LNCAP (cell line): ENCODE measurements at regions not wholly inside any gene's neighbourhood (a gene's known extent, or its start where the extent isn't known, plus 50 kb on each side); places are given as distances from the start of the nearest gene placed in this dataset.

Experiments
- TF ChIP-seq, protein P1 (sequence below): fragments of 450-650 bp; IDR thresholded peaks from 2 replicates; pipeline ENCODE4 v1.5.1; 2017; ENCODE audit warnings: mild to moderate bottlenecking

DNA sequence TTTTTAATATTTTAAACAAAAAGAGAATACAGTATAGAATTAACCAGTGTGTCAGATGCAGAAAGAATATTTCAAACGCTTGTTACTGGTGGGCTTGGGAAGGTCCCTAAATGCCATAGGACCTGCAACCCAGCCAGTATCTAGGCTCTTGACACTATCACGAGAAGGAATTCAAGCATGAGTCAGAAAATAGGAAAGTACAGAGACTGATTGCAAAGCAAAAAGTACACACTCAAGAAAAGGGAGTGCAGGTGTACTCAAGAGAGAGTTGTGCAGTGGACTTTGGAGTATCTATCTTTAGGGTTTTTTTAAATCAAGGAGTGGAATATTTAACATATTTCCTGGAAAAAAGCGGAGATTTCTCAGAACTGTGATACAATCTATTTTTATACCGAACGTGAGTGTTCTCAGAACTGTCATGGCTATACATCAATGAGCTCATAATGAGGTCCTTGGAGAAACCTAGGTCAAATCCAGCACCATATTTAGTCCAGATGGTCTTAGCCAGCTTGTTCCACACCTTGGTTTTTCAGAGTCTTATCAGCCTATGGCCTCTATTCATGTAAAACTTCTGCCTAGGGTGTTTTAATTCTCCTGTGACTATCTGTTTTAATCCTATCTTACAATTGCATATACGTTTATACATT is 291.8 kb upstream of the FAT4 start:
- TF ChIP-seq, protein P1, sequence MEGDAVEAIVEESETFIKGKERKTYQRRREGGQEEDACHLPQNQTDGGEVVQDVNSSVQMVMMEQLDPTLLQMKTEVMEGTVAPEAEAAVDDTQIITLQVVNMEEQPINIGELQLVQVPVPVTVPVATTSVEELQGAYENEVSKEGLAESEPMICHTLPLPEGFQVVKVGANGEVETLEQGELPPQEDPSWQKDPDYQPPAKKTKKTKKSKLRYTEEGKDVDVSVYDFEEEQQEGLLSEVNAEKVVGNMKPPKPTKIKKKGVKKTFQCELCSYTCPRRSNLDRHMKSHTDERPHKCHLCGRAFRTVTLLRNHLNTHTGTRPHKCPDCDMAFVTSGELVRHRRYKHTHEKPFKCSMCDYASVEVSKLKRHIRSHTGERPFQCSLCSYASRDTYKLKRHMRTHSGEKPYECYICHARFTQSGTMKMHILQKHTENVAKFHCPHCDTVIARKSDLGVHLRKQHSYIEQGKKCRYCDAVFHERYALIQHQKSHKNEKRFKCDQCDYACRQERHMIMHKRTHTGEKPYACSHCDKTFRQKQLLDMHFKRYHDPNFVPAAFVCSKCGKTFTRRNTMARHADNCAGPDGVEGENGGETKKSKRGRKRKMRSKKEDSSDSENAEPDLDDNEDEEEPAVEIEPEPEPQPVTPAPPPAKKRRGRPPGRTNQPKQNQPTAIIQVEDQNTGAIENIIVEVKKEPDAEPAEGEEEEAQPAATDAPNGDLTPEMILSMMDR, result no peak

DNA sequence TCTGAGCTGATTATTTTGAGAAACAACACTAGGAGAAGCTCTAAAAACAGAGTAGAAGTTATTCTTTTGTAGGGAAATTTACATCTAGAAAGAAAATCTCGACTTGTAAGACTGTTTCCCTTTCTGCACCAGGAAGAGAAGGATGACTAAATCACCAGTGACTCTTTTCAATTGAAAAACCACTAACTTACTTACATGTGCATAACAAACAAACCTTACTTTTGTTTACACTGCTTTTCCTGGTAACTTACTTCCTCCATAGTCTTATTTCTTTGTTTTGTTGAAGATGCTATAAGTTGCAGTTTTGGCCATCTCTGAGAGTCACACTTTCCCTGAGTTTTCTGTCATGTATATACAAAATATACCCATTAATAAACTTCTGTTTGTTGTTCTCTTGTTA is 293.6 kb upstream of the FAT4 start:
- TF ChIP-seq, protein P1, result no peak

DNA sequence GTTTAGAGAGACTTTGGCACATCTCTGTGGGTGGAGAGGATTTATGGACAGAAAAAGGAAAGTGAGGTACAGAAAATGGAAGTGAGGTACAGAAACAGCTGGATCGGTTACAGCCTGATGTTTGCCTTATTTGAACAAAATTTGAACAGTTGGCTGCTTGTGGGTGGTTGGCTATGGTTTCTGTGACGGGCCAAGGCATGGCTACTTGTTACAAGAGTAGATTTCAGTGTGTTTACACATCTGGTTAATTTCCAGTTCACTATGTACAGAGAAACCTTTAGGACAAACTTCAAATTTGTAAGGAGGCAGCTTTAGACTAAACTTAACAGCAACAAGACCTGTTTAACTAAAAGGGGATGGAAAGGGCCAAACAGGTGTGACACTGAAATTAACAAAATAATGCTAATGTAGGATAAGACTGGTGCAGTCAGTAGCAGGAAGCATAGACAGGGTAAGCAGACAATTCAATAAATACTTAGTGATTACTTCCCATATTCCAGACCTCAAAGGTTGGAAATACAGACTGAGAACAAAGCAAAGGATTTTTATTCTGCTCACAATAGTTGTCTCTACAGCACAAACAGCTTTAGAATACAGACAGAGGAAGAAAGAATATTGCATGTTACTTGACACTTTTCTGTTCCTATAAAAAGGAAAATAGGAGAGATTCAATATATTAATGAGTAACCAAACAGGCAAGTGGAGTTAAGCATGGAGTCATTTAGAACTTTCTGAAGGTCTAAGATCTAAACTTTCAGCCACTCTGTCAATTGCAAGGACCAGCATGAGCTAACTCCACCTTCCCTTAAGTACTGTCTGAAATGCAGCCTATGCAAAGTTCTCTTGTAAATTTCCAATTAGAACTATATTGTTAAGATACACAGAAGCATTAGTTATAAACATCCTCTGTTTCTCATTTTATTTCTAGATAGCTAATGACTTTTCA is 294.4 kb upstream of the FAT4 start:
- TF ChIP-seq, protein P1, result no peak

DNA sequence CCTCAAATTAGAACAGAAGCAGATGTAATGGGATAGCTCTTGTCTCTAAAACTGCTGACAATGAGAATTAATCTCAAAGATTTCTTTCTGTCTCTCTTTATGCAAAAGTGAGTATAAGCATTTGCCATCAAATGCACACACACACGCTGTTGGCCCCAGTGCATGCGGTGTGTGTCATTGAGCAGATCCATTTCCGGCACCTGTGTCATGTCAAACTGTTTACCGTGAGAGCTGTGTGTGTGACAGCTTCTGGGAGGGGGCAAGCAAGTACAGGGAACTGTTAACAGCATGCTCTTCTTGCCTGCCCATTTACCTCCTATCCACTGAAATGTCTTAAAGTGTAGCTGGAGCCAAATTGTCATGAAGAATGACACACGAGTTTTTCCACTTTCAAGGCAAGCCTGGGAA is 297.9 kb upstream of the FAT4 start:
- TF ChIP-seq, protein P1, result no peak

DNA sequence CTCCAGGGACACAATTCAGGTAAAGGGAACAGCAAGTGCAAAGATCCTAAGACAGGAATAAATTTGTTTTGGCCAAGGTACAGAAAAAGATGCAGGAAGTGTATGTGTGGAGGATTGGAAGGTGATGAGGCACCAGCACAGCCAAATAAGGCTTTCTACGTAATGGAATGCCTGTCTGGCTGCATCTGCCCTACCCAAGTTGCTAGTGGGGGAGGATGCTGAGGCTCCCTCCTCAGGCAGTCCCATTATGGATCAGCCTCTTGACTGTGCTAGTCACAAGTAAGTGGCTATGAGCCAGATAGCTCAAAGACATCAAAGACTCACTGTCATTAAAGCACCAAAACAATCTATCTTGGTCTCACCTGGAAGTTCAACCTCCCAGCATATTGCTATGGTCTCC is 300.9 kb upstream of the FAT4 start:
- TF ChIP-seq, protein P1, result no peak

DNA sequence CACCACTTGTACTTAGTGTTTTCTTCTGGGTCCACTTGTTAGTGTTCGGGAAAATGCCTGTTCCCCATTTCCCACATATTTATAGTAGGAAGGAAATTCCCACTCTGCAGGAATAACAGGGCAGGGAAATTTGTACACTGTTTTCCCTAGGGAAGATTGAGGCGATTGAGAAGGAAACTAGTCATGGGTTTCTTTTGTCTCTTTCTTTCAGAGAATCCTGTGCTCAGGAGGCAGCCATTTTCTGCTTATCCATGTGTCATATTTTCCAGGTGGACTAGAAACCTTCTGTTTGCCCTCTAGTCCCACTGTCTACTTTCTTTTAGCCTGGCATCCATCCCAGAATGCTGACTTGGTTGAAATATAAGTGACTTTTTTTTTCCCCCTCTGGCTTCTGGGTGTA is 299.1 kb upstream of the ANKRD50 start:
- TF ChIP-seq, protein P1, result no peak

DNA sequence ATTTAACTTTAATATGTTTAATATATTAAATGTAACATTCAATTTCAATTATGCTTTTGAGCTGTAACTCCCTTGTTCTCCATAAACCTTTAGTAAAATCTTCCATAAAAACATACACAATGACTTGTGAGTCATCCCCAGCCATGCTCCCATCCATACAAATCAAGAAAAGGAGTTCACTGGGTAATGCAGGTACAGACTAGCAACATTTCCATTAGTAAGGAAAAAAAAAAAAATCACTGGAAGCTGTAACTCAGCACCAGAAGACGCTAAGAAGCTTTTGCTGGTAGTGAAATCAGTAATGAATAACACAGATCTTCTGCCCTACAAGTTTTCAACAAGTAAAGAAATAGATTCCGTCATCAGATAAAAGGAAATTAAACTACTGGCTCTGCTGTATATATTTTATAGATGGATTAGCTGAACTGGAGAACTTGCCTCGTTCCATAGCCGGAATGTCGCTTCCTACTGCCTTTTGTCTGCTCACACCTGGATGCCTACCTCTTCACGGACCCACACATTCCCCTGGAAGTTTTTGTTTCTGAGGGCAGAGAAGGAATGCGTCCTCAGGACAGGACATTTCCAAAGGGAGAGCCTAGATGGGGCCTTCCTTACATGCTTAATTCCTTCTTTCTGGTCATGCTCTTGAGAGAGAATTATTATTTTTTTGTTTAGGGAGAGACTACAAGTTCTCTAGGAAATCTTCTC is 298.4 kb upstream of the ANKRD50 start:
- TF ChIP-seq, protein P1, result no peak
